ENCODE measurements at regions not wholly inside any gene's neighbourhood (a gene's known extent, or its start where the extent isn't known, plus 50 kb on each side); places are given as distances from the start of the nearest gene placed in this dataset.

DNA sequence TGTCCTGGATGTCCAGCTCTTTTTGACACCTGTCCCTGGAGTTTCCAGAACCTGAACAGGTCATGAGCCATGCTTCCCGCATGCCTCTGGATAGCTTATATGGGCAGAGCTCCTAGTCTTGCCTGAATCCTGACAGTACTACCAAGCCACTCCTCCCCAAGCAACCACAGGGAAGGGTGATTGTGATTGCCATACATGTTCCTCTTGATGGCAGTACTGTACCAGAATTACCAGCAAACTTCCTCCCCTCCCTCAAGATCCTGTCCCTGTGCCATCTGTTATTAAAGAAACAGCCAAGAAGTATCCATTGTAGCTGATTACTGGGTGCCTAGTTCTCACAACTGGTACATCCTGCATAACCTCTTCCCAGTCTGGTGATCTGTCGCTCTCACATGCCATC, 264.3 kb upstream of the AGTR2 start:
- TF ChIP-seq POLR2A (IDR thresholded peaks at IDR 0.05) = no peak
- TF ChIP-seq, protein P1, sequence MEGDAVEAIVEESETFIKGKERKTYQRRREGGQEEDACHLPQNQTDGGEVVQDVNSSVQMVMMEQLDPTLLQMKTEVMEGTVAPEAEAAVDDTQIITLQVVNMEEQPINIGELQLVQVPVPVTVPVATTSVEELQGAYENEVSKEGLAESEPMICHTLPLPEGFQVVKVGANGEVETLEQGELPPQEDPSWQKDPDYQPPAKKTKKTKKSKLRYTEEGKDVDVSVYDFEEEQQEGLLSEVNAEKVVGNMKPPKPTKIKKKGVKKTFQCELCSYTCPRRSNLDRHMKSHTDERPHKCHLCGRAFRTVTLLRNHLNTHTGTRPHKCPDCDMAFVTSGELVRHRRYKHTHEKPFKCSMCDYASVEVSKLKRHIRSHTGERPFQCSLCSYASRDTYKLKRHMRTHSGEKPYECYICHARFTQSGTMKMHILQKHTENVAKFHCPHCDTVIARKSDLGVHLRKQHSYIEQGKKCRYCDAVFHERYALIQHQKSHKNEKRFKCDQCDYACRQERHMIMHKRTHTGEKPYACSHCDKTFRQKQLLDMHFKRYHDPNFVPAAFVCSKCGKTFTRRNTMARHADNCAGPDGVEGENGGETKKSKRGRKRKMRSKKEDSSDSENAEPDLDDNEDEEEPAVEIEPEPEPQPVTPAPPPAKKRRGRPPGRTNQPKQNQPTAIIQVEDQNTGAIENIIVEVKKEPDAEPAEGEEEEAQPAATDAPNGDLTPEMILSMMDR (IDR thresholded peaks at IDR 0.05) = no peak
- TF ChIP-seq POLR2AphosphoS5 (IDR thresholded peaks at IDR 0.05) = no peak
- no peak for TF ChIP-seq EP300 (IDR thresholded peaks at IDR 0.05)

Data from sigmoid colon (tissue), 4 donors.